Upper lobe of right lung (tissue), 1 donor: ENCODE measurements at regions not wholly inside any gene's neighbourhood (a gene's known extent, or its start where the extent isn't known, plus 50 kb on each side); places are given as distances from the start of the nearest gene placed in this dataset.
"Not testable (repeated sequence)": the region's sequence is repeated elsewhere in the genome, so short reads cannot be mapped to it uniquely, and the experiment has no call there.

Experiments used
- ATAC-seq: fragments of 200-7000 bp; cut with Tn5 transposase; one replicate; pipeline ENCODE4 v1.9.1; 2020; ENCODE audit warnings: mild to moderate bottlenecking, moderate library complexity
- DNase-seq: peaks from one replicate; pipeline ENCODE4 v3.0.0-alpha.2; 2020
- H3K27ac ChIP-seq: fragments of 200-600 bp; one replicate; pipeline ENCODE4 v1.8.0; 2022
- H3K27me3 ChIP-seq: fragments of 200-600 bp; one replicate; pipeline ENCODE4 v1.8.0; 2022; ENCODE audit warnings: mild to moderate bottlenecking
- H3K36me3 ChIP-seq: fragments of 200-600 bp; one replicate; pipeline ENCODE4 v1.8.0; 2022
- H3K4me1 ChIP-seq: fragments of 200-600 bp; one replicate; pipeline ENCODE4 v1.8.0; 2022
- H3K4me3 ChIP-seq: fragments of 200-600 bp; one replicate; pipeline ENCODE4 v1.8.0; 2022; ENCODE audit warnings: mild to moderate bottlenecking
- H3K9me3 ChIP-seq: fragments of 200-600 bp; one replicate; pipeline ENCODE4 v1.8.0; 2022
- intact Hi-C: fragments of 100-400 bp; cut with DNase I; formaldehyde crosslinking; loops from one replicate; pipeline ENCODE4 v1.11.0; 2022
- TF ChIP-seq, protein P1 (sequence below): fragments of 200-600 bp; IDR thresholded peaks from one replicate; pipeline ENCODE4 v1.8.0; 2022; ENCODE audit warnings: antibody characterized with exemption
- donor health status: DM: no; HTN: yes; CAD: no; lungs with severe emphysema.

DNA sequence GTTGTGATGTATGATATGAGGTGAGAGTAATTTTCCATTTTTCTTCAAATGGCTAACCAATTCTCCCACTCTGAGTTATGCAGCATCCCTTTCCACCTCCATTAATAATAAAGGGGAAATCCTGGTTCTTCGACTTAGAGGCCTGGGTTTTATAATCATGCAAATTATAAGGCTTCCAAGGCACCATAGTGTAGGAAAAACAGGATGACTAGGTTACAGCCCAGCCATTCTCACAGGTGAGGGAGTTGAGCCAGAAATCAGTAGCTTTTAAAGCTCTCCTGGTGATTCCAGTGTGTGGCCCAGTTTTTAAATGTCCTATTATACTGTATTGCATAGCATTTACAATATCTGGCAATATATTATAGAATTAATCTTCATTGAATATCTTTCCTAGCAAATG is 203.1 kb downstream of the ARHGEF9 start:
- no peaks in the 10 kb centered on the region for H3K36me3 ChIP-seq
- no peaks in the 10 kb centered on the region for H3K9me3 ChIP-seq
- no peak overlapping the region for H3K27ac ChIP-seq
- no peak overlapping the region for H3K4me3 ChIP-seq
- TF ChIP-seq, protein P1, sequence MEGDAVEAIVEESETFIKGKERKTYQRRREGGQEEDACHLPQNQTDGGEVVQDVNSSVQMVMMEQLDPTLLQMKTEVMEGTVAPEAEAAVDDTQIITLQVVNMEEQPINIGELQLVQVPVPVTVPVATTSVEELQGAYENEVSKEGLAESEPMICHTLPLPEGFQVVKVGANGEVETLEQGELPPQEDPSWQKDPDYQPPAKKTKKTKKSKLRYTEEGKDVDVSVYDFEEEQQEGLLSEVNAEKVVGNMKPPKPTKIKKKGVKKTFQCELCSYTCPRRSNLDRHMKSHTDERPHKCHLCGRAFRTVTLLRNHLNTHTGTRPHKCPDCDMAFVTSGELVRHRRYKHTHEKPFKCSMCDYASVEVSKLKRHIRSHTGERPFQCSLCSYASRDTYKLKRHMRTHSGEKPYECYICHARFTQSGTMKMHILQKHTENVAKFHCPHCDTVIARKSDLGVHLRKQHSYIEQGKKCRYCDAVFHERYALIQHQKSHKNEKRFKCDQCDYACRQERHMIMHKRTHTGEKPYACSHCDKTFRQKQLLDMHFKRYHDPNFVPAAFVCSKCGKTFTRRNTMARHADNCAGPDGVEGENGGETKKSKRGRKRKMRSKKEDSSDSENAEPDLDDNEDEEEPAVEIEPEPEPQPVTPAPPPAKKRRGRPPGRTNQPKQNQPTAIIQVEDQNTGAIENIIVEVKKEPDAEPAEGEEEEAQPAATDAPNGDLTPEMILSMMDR: no peak
- intact Hi-C loops: no loop called here
- DNase-seq: no peak
- no peak for ATAC-seq
- H3K27me3 ChIP-seq: no peaks in the 10 kb centered on the region
- no peaks in the 10 kb centered on the region for H3K4me1 ChIP-seq

DNA sequence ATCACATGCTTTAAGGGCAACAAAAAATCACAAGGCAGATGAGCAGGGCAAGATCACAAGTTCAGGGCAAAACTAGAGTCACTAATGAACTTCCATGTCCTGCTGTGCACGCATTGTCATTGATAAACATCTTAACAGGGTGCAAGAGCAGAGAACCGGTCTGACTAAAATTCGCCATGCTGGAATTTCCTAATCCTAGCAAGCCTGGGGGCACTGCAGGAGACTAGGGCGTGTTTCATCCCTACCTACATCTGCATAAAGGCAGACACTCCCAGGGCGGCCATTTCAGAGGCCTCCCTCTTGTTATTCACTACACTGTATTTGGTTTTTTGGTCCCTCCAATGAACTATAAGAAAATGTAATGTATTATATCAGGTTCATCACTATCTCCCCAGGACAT is 203.6 kb downstream of the ARHGEF9 start:
- ATAC-seq (no peak), DNase-seq (no peak)
- H3K27me3 ChIP-seq: no peaks in the 10 kb centered on the region
- H3K4me1 ChIP-seq: no peaks in the 10 kb centered on the region
- H3K9me3 ChIP-seq: no peaks in the 10 kb centered on the region
- no peak overlapping the region for H3K4me3 ChIP-seq
- no peak overlapping the region for H3K27ac ChIP-seq
- TF ChIP-seq, protein P1: no peak
- no peaks in the 10 kb centered on the region for H3K36me3 ChIP-seq
- intact Hi-C loops: no loop called here

DNA sequence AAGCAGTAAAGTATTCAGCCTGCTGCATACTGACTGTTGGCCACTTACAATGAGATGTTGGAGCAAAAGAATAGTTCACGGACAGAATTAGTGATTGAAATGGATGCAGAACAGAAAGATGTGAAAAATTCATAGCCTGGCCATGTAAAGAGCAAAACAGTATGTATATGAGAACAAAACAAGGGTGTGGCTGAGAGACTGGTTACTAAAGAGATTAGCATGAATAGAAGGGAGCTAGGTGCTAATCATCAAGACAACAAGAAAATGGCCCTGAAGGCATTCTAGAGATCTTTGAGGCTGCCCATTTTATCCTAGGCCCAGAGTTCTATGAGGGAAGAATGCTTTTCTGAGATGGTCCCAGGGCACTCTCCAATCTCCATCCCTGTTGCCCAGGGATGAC is 208.5 kb downstream of the ARHGEF9 start:
- H3K9me3 ChIP-seq: no peaks in the 10 kb centered on the region
- no peaks in the 10 kb centered on the region for H3K27me3 ChIP-seq
- no peak overlapping the region for H3K27ac ChIP-seq
- no peaks in the 10 kb centered on the region for H3K4me1 ChIP-seq
- DNase-seq (no peak), ATAC-seq (no peak)
- TF ChIP-seq, protein P1: no peak
- no peak overlapping the region for H3K4me3 ChIP-seq
- intact Hi-C loops: no loop called here
- H3K36me3 ChIP-seq: no peaks in the 10 kb centered on the region

DNA sequence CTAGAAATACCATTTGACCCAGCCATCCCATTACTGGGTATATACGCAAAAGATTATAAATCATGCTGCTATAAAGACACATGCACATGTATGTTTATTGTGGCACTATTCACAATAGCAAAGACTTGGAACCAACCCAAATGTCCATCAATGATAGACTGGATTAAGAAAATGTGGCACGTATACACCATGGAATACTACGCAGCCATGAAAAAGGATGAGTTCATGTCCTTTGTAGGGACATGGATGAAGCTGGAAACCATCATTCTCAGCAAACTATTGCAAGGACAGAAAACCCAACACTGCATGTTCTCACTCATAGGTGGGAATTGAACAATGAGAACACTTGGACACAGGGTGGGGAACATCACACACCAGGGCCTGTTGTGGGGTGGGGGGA is 209.3 kb downstream of the ARHGEF9 start:
- H3K27ac ChIP-seq, intact Hi-C loops, H3K36me3 ChIP-seq, ATAC-seq, H3K4me1 ChIP-seq, H3K9me3 ChIP-seq, H3K27me3 ChIP-seq, H3K4me3 ChIP-seq, DNase-seq: not testable (repeated sequence)

DNA sequence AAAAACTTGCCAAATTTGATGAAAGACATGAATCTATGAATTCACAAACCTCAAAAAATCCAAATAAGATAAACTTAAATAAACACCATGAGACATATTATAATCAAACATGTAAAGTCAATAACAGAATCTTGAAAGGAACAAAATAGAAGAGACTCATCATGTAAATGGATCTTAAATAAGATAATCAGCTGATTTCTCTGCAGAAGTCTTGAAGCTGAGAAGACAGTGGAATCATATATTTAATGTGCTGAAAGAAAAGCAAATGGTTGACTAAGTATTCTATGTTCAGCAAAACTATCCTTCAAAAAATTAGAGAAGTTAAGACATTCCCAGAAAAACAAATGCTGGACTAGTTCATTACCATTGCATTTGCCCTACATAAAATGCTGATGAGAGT is 215.7 kb upstream of the SPIN4 start:
- H3K27ac ChIP-seq: no peak overlapping the region
- DNase-seq (no peak), ATAC-seq (no peak)
- H3K4me3 ChIP-seq: no peak overlapping the region
- H3K27me3 ChIP-seq: no peaks in the 10 kb centered on the region
- intact Hi-C loops: no loop called here
- no peaks in the 10 kb centered on the region for H3K36me3 ChIP-seq
- no peaks in the 10 kb centered on the region for H3K9me3 ChIP-seq
- no peaks in the 10 kb centered on the region for H3K4me1 ChIP-seq
- TF ChIP-seq, protein P1: no peak

DNA sequence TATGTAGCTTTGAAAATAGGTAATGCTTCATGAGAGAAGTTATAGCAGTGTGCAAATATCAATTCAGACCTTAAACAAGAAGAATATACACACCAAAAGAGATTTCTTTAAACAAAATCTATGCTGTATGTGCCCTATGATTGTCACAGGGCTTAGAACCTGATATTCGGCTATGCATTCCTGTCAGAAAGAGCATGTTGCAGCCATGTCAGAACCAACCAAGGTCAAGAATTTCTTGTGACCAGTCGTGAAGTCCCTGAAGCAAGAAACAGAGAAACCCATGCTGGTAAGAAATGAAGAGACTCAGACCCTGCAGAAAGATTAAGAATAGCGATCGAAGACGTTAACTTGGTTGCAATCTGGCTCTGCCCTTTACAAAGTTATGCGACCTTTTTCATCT is 210.3 kb upstream of the SPIN4 start:
- no peak for DNase-seq
- H3K36me3 ChIP-seq: no peaks in the 10 kb centered on the region
- H3K4me1 ChIP-seq: no peaks in the 10 kb centered on the region
- peak overlapping the region; percentile 65 for H3K4me3 ChIP-seq
- TF ChIP-seq, protein P1: no peak
- no peaks in the 10 kb centered on the region for H3K27me3 ChIP-seq
- peak overlapping the region; percentile 66 for H3K27ac ChIP-seq
- intact Hi-C loops: no loop called here
- H3K9me3 ChIP-seq: no peaks in the 10 kb centered on the region
- no peak for ATAC-seq
